GM12878 (cell line): ENCODE measurements at regions not wholly inside any gene's neighbourhood (a gene's known extent, or its start where the extent isn't known, plus 50 kb on each side); places are given as distances from the start of the nearest gene placed in this dataset.

ENCODE experiments used
- ATAC-seq: fragments of 200-7000 bp; cut with Tn5 transposase; 3 replicates; pipeline ENCODE4 v1.9.1; 2020; ENCODE audit warnings: mild to moderate bottlenecking, moderate library complexity
- BruUV-seq: library from RNA; stranded (reverse); fragments of 400-500 nt; replicated peaks from 2 replicates; lab custom pipeline; 2021; lab: Mats Ljungman, UMichigan
- CTCF ChIA-PET: fragments of 300-600 bp; sonication (Branson Sonifier 250); formaldehyde crosslinking; extraction: SDS; loops from one replicate; lab custom pipeline; 2021; ENCODE audit warnings: inconsistent platforms; lab: Yijun Ruan, JAX
- POLR2A ChIA-PET: fragments of 350-600 bp; formaldehyde crosslinking; extraction: SDS; loops from one replicate; lab custom pipeline; 2021; ENCODE audit warnings: inconsistent platforms; lab: Charles Lee
- RAD21 ChIA-PET: fragments of 300-600 bp; sonication (Branson Sonifier 250); formaldehyde crosslinking; loops from one replicate; lab custom pipeline; 2023; ENCODE audit warnings: antibody characterized with exemption; ENCODE audit not compliant: unreplicated experiment; lab: Charles Lee
- SMC1A ChIA-PET: fragments of 300-600 bp; sonication (Branson Sonifier 250); formaldehyde crosslinking; loops from one replicate; lab custom pipeline; 2023; ENCODE audit not compliant: unreplicated experiment, uncharacterized antibody; lab: Charles Lee
- DNase-seq: peaks from one replicate; pipeline ENCODE4 v3.0.0-alpha.2; 2011; ENCODE audit warnings: low read depth, low spot score
- FAIRE-seq: peaks from 3 replicates; lab custom pipeline; 2011; peaks lifted over from hg19 to GRCh38; lab: Jason Lieb, UNC
- H2AFZ ChIP-seq: 2 replicates; pipeline ENCODE4 v1.6.0; 2011; ENCODE audit warnings: low read depth, low read length, control low read depth; ENCODE audit not compliant: control insufficient read depth
- H3K27ac ChIP-seq: 2 replicates; pipeline ENCODE4 v1.5.1; 2011; ENCODE audit warnings: control low read depth; ENCODE audit not compliant: control insufficient read depth, insufficient read depth
- H3K27me3 ChIP-seq, 2 experiments: replicated peaks in 1 of 2; 2 replicates each; pipeline versions ENCODE4 v1.6.0 to v1.6.1; 2011; ENCODE audit warnings: low read length in 1 of 2; ENCODE audit not compliant: control insufficient read depth in 2 of 2, insufficient read depth in 2 of 2
- H3K36me3 ChIP-seq, 2 experiments: 2 replicates each; pipeline ENCODE4 v1.5.1; 2011; ENCODE audit warnings: low read length in 1 of 2; ENCODE audit not compliant: control insufficient read depth in 2 of 2, insufficient read depth in 2 of 2
- H3K4me1 ChIP-seq: 2 replicates; pipeline ENCODE4 v1.6.1; 2011; ENCODE audit warnings: mild to moderate bottlenecking, low read length, moderate library complexity, mixed read lengths; ENCODE audit not compliant: control insufficient read depth, insufficient read depth
- H3K4me2 ChIP-seq: 2 replicates; pipeline ENCODE4 v1.6.0; 2011; ENCODE audit warnings: control low read depth; ENCODE audit not compliant: control insufficient read depth, insufficient read depth
- H3K4me3 ChIP-seq: fragments of 200-600 bp; sonication (generic); 2 replicates; pipeline ENCODE4 v1.5.1; 2016
- H3K79me2 ChIP-seq: 2 replicates; pipeline ENCODE4 v1.6.0; 2011; ENCODE audit warnings: low read length; ENCODE audit not compliant: control insufficient read depth, insufficient read depth
- H3K9ac ChIP-seq: 2 replicates; pipeline ENCODE4 v1.8.0; 2011; ENCODE audit warnings: low read length, control low read depth, mixed read lengths; ENCODE audit not compliant: control insufficient read depth, insufficient read depth
- H3K9me3 ChIP-seq: replicated peaks from 3 replicates; pipeline ENCODE4 v1.5.1; 2011; ENCODE audit warnings: mild to moderate bottlenecking, low read length; ENCODE audit not compliant: control insufficient read depth, insufficient read depth
- H4K20me1 ChIP-seq: 2 replicates; pipeline ENCODE4 v1.6.0; 2011; ENCODE audit not compliant: control insufficient read depth, insufficient read depth
- BACH1 ChIP-seq: fragments of 450-650 bp; IDR thresholded peaks from 2 replicates; pipeline ENCODE4 v1.6.1; 2017; ENCODE audit warnings: mild to moderate bottlenecking, borderline replicate concordance
- BRCA1 ChIP-seq: IDR thresholded peaks from 2 replicates; pipeline ENCODE4 v1.6.1; 2011; ENCODE audit warnings: low read depth, low read length, improper control_type of control experiment
- CBX5 ChIP-seq: sonication (generic); IDR thresholded peaks from 2 replicates; pipeline ENCODE4 v1.6.1; 2016; ENCODE audit warnings: low read depth, moderate library complexity, mild to moderate bottlenecking, inconsistent platforms
- CEBPB ChIP-seq, 2 experiments: fragments of 150-350 bp in 1 of 2; IDR thresholded peaks; 2 replicates each; pipeline ENCODE4 v1.6.1; 2012 to 2014; ENCODE audit warnings: low read depth in 2 of 2, low read length in 2 of 2, borderline replicate concordance in 1 of 2, inconsistent platforms in 1 of 2
- CHD2 ChIP-seq: IDR thresholded peaks from 2 replicates; pipeline ENCODE4 v1.6.1; 2011; ENCODE audit warnings: low read depth, low read length, improper control_type of control experiment, borderline replicate concordance
- FOXK2 ChIP-seq: fragments of 450-650 bp; IDR thresholded peaks from 2 replicates; pipeline ENCODE4 v1.6.1; 2017; ENCODE audit warnings: mild to moderate bottlenecking, moderate library complexity
- IKZF1 ChIP-seq: fragments of 450-650 bp; conservative IDR thresholded peaks from 2 replicates; pipeline ENCODE4 v1.6.1; 2017; ENCODE audit warnings: antibody characterized with exemption, mild to moderate bottlenecking
- IKZF2 ChIP-seq, 2 experiments: fragments of 450-650 bp; IDR thresholded peaks; 2 replicates each; pipeline ENCODE4 v1.6.1; 2017; ENCODE audit warnings: mild to moderate bottlenecking in 2 of 2, moderate library complexity in 2 of 2
- in situ Hi-C: fragments of 300-500 bp; cut with MboI; formaldehyde crosslinking; loops from 9 replicates; pipeline ENCODE4 v1.14.3; 2018; ENCODE audit warnings: mixed read lengths
- intact Hi-C: fragments of 100-400 bp; cut with micrococcal nuclease; formaldehyde crosslinking; loops from one replicate; pipeline ENCODE4 v1.14.2; 2022; ENCODE audit not compliant: unreplicated experiment
- TF ChIP-seq, protein P1 (sequence below): IDR thresholded peaks from 2 replicates; pipeline ENCODE4 v1.6.1; 2012; ENCODE audit warnings: low read depth, low read length, improper control_type of control experiment
- TF ChIP-seq, protein P2 (sequence below): fragments of 450-650 bp; IDR thresholded peaks from 2 replicates; pipeline ENCODE4 v1.6.1; 2016; ENCODE audit warnings: mild to moderate bottlenecking, moderate library complexity, borderline replicate concordance

GRCh38 chr13:87893186-87893585 lies 222.0 kb downstream of the SLITRK5 start:
- CTCF ChIA-PET = no interaction called here
- RAD21 ChIA-PET = no interaction called here
- intact Hi-C loops = no loop called here
- in situ Hi-C loops = no loop called here
- FAIRE-seq (no peak), DNase-seq (no peak), ATAC-seq (no peak)
- H3K36me3 ChIP-seq = no peaks in the 10 kb centered on the region
- H3K4me1 ChIP-seq = no peaks in the 10 kb centered on the region
- SMC1A ChIA-PET = no interaction called here
- no peaks in the 10 kb centered on the region for H3K9me3 ChIP-seq
- no peak for TF ChIP-seq FOXK2
- no peak for TF ChIP-seq IKZF1
- TF ChIP-seq CEBPB (IDR thresholded peaks at IDR 0.05; ENCODE audit: borderline replicate concordance in 1 of 2, low read depth in 2 of 2, low read length in 2 of 2) = no peak
- TF ChIP-seq CHD2 = no peak
- TF ChIP-seq, protein P1, sequence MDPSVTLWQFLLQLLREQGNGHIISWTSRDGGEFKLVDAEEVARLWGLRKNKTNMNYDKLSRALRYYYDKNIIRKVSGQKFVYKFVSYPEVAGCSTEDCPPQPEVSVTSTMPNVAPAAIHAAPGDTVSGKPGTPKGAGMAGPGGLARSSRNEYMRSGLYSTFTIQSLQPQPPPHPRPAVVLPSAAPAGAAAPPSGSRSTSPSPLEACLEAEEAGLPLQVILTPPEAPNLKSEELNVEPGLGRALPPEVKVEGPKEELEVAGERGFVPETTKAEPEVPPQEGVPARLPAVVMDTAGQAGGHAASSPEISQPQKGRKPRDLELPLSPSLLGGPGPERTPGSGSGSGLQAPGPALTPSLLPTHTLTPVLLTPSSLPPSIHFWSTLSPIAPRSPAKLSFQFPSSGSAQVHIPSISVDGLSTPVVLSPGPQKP = no peak
- TF ChIP-seq, protein P2, sequence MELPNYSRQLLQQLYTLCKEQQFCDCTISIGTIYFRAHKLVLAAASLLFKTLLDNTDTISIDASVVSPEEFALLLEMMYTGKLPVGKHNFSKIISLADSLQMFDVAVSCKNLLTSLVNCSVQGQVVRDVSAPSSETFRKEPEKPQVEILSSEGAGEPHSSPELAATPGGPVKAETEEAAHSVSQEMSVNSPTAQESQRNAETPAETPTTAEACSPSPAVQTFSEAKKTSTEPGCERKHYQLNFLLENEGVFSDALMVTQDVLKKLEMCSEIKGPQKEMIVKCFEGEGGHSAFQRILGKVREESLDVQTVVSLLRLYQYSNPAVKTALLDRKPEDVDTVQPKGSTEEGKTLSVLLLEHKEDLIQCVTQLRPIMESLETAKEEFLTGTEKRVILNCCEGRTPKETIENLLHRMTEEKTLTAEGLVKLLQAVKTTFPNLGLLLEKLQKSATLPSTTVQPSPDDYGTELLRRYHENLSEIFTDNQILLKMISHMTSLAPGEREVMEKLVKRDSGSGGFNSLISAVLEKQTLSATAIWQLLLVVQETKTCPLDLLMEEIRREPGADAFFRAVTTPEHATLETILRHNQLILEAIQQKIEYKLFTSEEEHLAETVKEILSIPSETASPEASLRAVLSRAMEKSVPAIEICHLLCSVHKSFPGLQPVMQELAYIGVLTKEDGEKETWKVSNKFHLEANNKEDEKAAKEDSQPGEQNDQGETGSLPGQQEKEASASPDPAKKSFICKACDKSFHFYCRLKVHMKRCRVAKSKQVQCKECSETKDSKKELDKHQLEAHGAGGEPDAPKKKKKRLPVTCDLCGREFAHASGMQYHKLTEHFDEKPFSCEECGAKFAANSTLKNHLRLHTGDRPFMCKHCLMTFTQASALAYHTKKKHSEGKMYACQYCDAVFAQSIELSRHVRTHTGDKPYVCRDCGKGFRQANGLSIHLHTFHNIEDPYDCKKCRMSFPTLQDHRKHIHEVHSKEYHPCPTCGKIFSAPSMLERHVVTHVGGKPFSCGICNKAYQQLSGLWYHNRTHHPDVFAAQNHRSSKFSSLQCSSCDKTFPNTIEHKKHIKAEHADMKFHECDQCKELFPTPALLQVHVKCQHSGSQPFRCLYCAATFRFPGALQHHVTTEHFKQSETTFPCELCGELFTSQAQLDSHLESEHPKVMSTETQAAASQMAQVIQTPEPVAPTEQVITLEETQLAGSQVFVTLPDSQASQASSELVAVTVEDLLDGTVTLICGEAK = no peak
- no peak for TF ChIP-seq BRCA1
- no peak for TF ChIP-seq BACH1
- no peak for TF ChIP-seq CBX5
- TF ChIP-seq IKZF2 (IDR thresholded peaks at IDR 0.05) = no peak
- no peaks in the 10 kb centered on the region for H4K20me1 ChIP-seq
- BruUV-seq = no TSS peak
- POLR2A ChIA-PET = no interaction called here
- H3K4me3 ChIP-seq = no peak overlapping the region
- H3K9ac ChIP-seq = no peak overlapping the region
- no peak overlapping the region for H3K27ac ChIP-seq
- no peak overlapping the region for H2AFZ ChIP-seq
- no peak overlapping the region for H3K4me2 ChIP-seq
- H3K27me3 ChIP-seq = no peaks in the 10 kb centered on the region
- H3K79me2 ChIP-seq = no peaks in the 10 kb centered on the region
